ENCODE measurements at regions not wholly inside any gene's neighbourhood (a gene's known extent, or its start where the extent isn't known, plus 50 kb on each side); places are given as distances from the start of the nearest gene placed in this dataset.

DNA sequence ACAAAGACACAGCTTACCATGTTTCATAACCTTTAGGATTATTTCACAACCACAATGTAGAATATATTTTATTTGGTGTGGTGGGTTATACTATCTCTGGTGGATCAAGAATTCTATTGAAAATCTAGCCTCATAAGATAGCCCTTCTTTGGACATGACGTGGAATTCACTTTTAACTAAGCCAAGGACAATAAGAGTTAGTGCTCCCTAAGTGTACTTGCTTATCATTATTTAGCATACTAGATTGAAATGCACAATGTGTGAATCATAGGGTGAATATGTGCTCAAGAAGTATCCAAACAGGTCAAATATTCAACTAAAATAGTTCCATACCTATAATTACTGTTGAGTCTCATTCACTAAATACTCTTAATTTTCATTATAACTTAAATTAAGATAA, 1179.5 kb upstream of the GOT2 start:
- TF ChIP-seq POLR2A (IDR thresholded peaks at IDR 0.05; ENCODE audit: low read depth, low read length) (no peak), POLR2AphosphoS5 (IDR thresholded peaks at IDR 0.05; ENCODE audit: low read depth, low read length) (no peak)

Data from GM12892 (cell line).